Thyroid gland (tissue), 4 donors: ENCODE measurements at regions not wholly inside any gene's neighbourhood (a gene's known extent, or its start where the extent isn't known, plus 50 kb on each side); places are given as distances from the start of the nearest gene placed in this dataset.

Source experiments
- CTCF ChIP-seq, 6 experiments: fragments of 200-600 bp in 3 of 6; fragments of 450-650 bp in 3 of 6; sonication (generic) in 3 of 6; IDR thresholded peaks; one replicate each; pipeline ENCODE4 v1.5.1; 2016 to 2019; ENCODE audit warnings: antibody characterized with exemption in 6 of 6, mild to moderate bottlenecking in 2 of 6, inconsistent platforms in 1 of 6, moderate library complexity in 1 of 6
- POLR2A ChIP-seq, 2 donors: fragments of 450-650 bp; IDR thresholded peaks; one replicate each; pipeline ENCODE4 v1.6.1; 2017; ENCODE audit warnings: antibody characterized with exemption in 2 of 2, mild to moderate bottlenecking in 2 of 2, moderate library complexity in 1 of 2

GRCh38 chr13:99726282-99726894 lies 225.1 kb downstream of the TM9SF2 start:
- TF ChIP-seq POLR2A (IDR thresholded peaks at IDR 0.05) (no peak), CTCF (IDR thresholded peaks at IDR 0.05) (no peak)
